ENCODE measurements at regions not wholly inside any gene's neighbourhood (a gene's known extent, or its start where the extent isn't known, plus 50 kb on each side); places are given as distances from the start of the nearest gene placed in this dataset.

DNA sequence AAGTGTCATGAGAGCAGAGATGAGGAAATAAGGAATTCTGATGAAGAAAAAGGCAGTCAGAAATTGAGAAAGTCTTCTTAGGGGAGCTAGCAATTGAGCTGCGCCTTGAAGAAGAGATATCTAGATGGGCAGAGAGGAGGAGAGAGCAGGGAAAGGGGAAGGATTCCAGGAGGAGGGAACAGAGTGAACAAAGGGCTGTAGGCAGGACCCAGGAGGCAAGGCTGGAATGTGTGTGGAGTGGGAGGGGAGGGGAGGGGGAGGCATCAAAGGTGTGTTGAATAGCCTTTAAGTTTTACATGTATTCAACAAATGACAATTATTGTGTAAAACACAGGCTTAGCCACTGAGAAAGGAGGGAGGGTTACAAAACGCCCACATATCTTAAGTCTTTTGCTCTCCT lies 164.5 kb downstream of the TDRD15 start:
- no peak for DNase-seq

DNA sequence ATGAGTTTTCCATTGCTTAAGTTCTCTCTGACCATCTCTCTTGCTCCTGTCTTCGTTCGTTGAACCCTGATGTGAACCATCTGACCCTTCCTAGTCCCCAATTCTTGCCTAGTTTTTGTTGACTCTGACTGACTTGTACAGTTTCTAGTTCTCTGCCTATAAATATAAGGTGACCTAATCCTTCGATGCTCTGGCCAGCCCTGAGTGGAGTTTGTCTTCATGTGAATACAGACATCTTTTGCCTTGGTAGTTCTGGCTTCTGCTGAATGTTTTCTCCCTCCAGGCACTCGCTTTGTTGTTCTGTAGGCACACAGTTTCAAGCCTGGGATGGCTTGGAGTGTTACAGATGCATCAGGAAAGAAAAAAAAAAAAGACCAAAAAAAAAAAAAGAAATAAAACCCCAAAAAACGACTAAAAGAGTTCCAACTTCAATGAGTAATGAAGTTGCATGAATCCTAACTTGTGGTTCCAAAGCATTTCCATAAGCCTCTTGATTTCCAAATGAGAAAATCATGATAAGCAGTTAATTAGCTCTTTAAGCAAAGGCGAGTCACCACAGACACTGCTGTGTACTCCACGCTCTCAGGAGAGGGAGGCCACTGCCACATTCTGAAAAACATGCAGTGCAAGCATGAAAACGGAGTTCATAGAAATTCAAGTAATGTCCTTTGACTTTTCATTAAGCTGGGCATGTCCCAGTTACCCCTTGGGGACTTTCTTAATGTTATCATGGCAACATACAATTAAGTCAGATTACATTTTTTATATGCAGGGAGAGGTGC lies 165.2 kb downstream of the TDRD15 start:
- no peak for DNase-seq

DNA sequence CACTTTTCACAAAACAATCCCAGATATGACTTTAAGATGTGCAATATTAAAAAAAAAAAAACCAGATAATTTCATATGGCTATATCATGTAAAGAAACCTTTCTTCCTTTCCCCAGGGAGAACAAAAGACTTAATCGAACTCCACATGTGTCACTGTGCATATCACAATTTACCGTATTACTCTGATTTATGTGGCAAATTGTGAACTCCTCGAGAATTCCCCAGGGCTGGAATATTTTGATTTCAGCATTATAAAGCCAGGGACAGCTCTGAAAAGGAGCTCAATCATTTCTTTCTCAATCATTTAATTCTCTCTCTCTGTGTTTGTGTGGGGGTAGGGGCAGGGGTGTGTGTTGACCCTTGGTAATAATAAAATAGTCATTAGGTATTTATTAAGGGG lies 165.8 kb downstream of the TDRD15 start:
- no peak for DNase-seq

DNA sequence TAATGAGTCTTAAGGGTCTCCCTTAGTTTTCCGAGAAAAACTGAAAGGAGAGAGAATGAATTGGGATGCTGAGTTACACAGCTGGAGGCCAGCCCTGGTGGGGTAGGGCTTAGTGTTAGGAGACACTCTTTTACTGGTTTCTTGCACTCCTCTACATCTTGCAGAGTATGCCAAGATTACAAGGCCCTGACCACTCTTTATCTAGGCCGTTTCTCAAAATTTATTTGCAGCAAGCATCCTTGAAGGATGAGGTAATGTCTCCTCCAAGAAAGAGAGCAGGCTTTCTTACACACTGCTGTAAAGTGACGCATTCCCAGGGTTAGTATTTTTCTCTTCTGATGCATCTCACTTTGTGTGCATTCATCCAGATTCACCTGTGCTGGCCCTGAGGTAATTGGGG lies 166.2 kb downstream of the TDRD15 start:
- DNase-seq, result no peak

DNA sequence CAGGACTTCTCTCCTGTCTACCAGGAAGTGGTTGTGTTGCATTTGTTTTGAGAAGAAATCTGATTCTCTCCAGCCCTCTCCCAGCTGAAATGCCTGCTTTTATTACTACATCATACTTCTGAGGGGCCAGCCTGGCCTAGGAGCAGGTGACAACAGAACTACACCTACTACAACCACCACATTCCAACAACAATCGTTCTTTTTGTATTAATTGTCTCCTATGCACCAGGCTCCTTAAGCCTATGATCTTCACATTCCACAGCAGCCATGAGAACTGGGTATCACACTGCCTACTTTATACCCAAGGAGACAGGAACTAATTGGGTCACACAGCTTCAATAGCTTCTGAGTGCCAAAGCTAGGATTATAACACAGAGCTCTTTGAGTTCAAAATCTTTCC lies 167.7 kb downstream of the TDRD15 start:
- peak; percentile 57 for DNase-seq

DNA sequence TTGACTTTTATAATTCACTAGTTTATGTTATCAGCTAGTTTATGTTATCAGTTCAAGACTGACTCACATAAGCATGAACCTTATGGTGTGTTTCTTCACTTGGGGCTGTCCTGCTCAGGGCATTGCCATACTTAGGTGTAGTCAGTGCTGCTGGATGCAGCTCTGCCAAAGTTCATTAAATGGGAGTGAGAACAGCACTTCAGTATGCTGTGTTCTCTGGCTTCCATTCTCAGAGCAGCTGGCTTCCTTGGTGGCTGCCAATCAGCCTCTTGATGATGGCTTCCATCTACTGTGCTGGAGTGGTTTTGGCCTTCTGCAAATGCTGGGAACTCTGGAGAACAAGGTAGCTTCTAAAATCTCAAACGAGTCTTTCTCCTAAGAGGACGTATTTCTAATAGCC lies 170.7 kb downstream of the TDRD15 start:
- DNase-seq, result no peak

DNA sequence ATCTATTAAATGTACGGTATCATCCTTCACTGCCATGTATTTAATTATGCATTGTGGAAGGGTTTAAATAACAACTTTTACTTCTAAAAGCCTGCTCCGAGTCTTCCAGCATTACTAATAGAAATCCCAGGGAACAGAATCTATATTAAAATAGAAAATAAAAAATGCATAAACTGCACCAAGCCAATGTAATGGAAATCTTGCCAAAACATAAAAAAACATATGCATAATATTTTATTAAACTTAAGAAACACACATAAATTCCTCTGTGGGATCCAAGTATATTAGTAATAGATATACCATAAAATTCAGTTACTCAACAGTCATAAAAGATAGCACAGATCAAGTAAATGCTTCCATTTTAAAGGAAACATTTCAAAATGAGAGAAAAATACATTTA lies 175.6 kb downstream of the TDRD15 start:
- DNase-seq, result no peak

DNA sequence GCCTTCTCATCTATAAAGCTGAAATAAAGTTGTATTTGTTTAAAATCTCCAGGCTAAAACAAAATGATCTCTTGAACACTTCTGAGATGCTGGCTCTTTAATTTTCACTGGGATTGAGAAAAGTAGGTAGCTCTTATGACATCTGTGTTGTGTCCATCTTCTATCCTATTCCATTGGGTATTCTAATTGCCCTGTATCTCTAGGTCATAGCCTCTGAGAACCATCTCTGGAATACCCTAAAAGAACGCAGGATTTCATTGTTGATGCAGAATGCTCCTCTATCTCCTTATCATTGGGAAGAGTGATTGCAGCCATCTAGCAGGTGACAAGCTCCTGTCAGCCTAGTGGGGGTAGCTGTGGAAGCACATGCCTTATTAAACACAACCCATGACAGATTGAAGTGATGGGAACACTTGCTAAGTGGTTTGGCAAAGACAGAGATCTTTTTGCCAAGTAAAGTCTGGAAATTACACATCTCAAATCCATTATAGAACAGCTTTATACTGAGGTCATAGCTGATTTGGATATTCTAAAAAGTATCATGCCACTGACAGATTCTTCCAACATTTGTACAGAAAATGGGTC lies 178.2 kb downstream of the TDRD15 start:
- no peak for DNase-seq

DNA sequence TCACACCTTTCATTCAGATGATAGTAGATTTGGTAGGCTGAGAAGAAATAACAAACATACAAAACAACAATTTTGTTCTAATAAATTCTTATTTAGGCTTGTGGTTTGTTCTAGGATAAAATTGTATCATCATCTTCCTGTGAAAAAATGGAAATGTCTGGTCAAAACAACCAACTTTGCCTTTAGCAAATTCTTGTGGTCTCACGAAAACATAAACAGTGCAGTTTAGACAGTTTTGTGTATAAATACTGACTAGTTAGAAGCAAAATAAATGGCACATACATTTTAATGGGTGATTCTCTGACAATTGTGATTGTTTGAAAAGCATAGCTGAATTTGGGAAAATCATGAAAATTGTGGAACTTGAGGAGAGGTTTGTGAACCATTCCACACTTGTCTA lies 180.1 kb downstream of the TDRD15 start:
- DNase-seq, result no peak

DNA sequence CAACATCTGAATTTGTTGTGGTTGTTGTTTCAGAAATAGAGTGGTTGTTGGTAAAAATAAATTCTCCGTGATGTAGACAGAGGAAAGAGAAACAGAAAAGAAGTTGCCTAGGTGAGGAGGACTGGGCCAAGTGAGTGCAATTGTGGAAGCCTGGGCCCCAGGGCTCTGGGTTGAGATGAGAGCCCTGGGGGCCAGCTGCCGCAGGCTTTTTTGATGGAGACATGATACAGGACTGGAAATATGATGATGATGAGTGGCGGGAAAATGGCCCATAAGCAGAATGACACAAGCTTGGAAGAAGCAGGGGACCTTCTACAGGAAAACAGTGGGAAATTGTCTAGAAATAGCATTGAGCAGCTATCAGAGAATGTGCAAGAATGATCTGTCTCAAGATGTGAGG lies 181.8 kb downstream of the TDRD15 start:
- no peak for DNase-seq

DNA sequence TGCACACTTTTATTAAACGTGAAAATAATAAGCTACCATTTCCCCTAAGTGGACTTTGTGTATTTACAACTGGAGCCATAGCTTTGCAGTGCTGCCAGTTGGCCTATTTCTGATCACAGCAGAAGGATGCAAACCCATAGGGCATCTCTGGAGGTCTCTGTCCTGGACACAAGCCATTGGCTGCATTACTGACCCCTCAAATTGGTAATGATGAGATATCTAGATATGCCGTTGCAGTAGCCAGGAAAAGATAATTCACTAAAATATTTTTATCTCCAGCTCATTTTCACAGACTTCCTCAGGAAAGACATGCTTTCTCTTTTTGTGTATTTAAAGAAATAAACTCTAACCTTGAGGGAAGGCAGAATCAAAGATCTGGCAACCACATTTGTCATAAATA lies 182.5 kb downstream of the TDRD15 start:
- no peak for DNase-seq

DNA sequence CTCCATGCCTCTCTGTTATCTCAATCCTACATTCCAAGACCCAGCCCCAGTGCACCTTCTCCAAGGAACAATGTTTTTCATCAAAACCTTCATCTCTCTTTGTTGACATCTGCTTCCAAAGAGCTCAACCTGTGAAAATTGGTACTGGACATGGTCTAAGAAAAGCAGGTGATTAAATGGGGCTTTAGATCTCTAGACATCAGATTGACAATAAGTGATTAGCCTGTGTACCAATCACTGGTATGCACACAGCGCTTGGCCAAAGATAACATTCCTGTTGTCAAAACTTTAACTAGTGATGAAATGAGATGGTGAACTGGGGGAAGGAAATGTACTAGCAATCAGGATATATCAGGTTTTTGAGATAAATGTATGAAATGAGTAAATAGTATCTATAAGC lies 183.3 kb downstream of the TDRD15 start:
- no peak for DNase-seq

DNA sequence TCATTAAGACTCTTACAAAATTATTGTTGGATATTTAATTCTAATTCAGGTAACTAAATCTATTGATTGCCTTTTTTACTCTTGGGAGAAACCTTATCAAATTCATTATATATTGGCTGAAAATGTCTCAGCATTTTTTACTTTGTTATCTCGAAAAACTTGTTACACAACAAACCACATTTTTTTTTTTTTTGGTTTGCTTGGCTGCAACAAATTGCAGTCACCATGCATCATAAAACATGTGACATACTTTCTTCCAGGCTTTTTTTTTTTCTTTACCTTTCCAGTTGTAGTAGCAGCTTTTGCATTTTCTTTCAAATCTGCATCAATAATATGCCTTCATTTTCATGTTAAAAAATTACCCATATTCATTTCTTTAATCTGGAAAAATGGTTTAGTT lies 186.7 kb downstream of the TDRD15 start:
- DNase-seq, result no peak

DNA sequence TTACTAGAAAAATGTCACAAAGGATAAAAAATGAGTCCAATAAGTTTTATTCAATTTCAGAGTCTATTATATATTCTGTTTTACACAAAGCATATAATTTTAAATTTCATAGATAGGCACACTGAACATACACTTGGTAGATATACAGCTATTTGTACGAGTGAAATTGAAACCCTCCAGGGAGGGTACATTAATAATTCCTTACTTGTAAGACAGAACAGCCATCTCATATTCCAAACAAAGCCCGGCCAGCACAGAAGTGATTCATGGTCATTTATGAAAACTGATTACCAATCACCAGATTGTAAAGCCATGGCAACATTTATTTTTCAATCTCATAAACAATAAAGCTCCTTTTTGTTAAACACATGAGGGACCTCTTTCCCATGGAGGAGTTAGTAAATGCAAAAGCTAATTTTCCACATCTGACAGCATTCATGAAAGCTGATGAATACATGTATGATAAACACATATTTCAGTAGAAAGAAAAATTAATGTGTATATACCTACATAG lies 190.6 kb downstream of the TDRD15 start:
- DNase-seq, result no peak

DNA sequence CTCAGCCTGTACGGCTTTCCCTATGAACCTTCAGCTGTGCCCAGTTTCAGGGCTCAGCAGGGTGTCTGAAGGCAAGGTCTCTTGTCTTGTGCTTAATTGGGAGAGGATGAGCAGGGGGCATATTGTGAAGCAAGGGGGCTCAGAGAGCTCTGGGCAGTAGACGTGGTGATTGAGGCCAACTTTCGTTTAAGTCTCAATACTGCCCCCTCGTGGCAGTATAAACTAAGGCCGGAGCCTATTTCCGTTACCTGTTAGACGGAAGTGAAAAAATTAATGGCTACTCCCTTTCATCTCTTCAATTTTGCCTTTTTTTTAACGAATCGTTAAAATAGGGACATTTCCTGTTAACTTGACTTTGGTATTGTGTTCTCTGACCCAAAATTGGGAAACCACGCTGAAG lies 193.4 kb downstream of the TDRD15 start:
- no peak for DNase-seq

DNA sequence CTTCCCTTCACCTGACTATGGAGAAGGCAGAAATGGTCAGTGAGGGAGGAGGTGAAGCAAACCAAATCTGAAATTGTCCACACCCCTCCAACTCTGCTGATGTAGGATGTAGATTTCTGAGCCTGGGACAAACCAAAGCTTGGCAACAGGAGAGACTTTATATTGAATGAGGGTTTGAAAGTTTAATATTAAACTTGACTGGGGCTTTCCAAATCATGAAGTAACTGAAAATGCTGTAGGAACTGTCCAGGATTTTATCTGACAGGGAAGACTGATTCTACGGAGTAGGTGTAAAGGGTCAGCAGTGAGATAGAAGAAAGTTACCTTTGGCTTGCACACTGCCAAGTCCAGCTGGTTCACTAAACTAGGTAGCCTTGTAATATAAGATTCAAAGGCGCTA lies 194.5 kb downstream of the TDRD15 start:
- DNase-seq, result no peak

DNA sequence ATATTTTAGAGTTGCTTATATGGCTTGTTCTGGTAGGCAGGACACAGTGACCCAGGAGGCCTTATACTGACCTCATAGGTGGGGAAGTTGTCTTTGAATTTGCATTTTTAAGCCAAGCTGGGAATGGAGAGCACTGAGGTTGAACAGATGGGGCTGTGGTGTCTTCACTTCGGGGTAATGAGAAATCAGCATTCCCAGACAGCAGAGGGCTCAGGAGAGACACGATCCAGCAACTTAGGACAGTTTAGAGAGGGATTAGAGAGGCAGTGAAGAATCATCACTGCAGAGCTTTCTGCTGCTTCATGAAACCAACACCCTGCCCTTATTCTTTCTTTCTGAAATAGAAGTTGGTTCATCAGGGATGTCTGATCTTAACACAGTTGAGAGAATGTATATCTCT lies 202.4 kb downstream of the TDRD15 start:
- no peak for DNase-seq

DNA sequence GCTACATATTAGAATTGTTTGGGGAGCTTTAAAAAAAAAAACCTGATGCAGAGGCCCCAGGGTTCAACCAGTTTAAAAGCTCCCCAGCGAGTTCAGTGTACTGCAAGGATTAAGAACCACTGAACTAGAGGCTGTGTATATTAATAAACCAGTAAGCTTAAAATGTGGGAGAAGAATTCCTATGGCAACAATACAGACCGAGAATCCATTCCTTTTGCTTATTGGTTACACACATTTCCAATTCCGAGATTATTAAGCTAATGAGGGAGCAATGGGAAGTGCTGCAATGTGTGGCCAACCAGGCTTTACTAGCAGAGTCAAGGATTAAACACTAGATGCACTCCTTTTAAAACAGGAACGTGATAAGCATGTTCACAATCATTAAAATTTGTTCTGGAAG lies 204.4 kb downstream of the TDRD15 start:
- no peak for DNase-seq

DNA sequence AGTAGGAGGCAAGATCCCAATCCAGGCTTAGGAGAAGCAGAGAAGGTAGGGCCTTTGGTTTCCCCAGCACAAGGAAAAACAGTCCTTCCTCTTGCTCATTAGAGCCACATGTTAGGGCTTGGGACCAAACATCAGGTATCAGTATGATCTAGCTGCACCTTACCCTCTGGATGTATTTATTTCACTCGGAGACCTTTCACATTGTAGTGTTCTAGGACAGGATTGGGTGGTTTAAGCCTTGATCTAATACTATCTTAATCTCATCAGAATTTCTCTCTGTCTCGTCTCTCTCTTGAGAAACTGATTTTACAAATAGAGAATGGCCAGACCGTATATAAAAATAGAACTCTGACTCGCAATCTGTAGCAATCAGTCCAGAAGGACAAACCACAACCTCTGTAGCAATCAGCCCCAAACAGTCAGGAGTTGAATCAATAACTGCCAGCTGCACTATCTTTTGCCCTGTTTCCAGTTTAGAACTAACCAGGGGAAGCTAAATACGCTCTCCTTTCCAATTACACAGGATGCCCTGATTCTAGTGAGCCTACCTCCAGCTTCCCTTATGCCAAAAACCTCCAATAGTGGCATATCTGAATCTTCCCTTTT lies 207.1 kb downstream of the TDRD15 start:
- no peak for DNase-seq

DNA sequence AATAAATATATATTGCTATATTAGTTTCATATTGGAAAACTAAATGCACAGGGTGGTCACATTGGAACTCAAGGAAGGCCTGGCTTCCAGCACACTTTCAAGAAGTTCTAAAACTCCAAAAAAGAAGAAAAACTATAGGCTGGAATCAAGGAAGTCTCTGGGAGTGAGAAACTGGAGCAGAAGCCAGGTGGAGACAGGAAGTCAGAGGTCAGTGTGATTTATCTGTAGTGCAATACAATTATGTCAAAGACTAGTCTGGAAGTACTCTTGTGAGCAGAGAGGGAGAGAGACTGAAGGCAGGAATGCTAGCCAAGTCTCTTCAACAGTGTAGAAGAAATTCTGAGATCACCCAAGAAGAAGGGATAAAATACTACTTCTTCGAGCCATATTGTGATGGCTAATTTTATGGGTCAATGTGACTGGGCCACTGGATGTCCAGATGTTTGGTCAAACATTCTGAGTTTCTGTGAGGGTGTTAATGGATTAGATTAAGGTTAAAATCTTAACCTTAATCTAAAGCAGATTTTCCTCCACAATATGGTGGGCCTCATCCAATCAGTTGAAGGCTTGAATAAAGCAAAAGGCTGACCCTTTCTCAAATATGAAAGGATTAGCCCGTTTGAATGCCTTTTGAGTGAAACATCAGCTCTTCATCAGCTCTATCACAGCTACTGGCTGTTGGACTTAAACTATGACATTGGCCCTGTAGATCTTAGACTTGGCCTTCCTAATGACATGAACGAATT lies 208.0 kb downstream of the TDRD15 start:
- DNase-seq, result no peak

DNA sequence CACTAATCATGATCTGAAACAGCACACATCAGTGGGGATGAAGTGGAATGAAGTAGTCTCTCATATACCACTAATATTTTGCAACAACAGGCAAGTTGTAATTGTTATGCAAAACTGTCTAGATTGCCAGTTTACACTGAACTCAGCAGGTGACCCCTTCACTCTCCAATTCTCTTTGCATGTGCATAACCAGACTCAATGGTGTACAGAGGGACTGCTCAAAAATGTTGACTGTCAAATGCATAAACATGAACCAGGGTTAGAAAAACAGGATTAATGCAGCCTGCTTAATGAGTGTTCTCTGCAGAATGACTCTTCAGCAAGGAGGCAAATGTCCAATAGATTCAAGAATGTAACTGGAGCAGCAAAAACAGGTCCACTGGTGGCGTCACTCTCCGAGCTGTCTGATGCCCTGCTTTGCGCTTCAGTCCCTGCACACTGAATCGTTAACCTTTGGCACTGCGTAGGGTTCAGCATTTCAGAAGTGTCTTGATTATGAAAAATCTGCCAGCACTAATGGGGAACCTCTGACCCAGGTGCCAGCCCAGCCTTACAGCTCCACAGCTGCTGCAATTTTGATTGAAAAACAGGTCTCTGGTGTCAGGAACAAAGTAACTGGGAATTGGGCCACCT lies 209.3 kb downstream of the TDRD15 start:
- no peak for DNase-seq

DNA sequence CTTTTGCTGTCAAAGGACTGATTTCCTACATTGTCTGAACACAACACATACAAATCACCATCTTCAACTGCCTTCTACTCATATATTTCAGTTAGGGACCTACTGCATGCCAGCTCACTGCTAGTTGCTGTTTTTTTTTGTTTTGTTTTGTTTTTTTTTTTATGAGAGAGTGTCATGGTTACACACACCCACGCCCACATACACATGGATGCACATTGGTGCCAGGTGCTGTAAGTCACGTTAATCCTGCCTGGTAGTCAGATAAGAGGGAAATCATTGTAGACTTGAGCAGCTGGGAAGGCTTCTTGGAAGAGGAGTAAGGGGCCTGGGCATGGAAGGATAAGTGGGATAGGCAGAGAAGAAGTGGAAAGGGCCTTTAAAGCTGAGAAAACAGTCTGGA lies 209.9 kb downstream of the TDRD15 start:
- DNase-seq, result peak; percentile 72

DNA sequence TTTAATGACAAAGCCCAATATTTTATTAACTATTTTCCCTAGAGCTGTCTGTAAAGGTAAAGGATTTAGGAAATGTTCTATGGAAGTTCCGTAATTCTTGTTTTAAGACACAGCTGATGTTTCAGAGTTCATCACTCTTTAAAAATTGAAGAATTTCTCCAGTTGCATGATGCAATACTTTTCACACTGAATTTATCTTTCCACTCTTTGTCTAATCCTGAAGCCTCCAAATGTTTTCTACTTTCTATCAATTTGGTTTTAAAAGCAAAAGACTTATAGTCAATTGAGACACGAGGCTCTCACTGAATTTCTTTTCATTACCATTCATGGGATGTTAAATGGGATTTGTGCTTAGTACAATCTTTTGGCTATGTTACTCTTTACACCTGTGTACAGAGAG lies 223.2 kb downstream of the TDRD15 start:
- no peak for DNase-seq
